Hepatocyte (in vitro differentiated cells): ENCODE measurements at regions not wholly inside any gene's neighbourhood (a gene's known extent, or its start where the extent isn't known, plus 50 kb on each side); places are given as distances from the start of the nearest gene placed in this dataset.
A peak's percentile ranks its signal among the peaks of the same experiment; 100 is the strongest.

Experiments used
- DNase-seq: peaks from one replicate; pipeline ENCODE4 v3.0.0-alpha.2; 2016; ENCODE audit warnings: low spot score
- H2AFZ ChIP-seq: fragments of 200-600 bp; sonication (generic); 2 replicates; pipeline ENCODE4 v1.6.0; 2016; ENCODE audit warnings: antibody characterized with exemption, mild to moderate bottlenecking
- H3K27ac ChIP-seq: fragments of 200-600 bp; sonication (generic); 2 replicates; pipeline ENCODE4 v1.5.1; 2016; ENCODE audit warnings: mild to moderate bottlenecking
- H3K27me3 ChIP-seq: fragments of 200-600 bp; sonication (generic); 2 replicates; pipeline ENCODE4 v1.6.1; 2016
- H3K36me3 ChIP-seq: fragments of 200-600 bp; sonication (generic); replicated peaks from 2 replicates; pipeline ENCODE4 v1.5.1; 2016; ENCODE audit warnings: low read depth; ENCODE audit not compliant: insufficient read depth
- H3K4me1 ChIP-seq: fragments of 200-600 bp; sonication (generic); 2 replicates; pipeline ENCODE4 v1.5.1; 2016; ENCODE audit warnings: mild to moderate bottlenecking, moderate library complexity; ENCODE audit not compliant: insufficient read depth
- H3K4me2 ChIP-seq: fragments of 200-600 bp; sonication (generic); 2 replicates; pipeline ENCODE4 v1.6.0; 2016
- H3K4me3 ChIP-seq: fragments of 200-600 bp; sonication (generic); 2 replicates; pipeline ENCODE4 v1.5.1; 2016; ENCODE audit warnings: mild to moderate bottlenecking
- H3K79me2 ChIP-seq: fragments of 200-600 bp; sonication (generic); 2 replicates; pipeline ENCODE4 v1.6.0; 2017; ENCODE audit warnings: mild to moderate bottlenecking
- H3K9me2 ChIP-seq: fragments of 200-600 bp; sonication (generic); replicated peaks from 2 replicates; pipeline ENCODE4 v1.6.0; 2017; ENCODE audit warnings: mild to moderate bottlenecking; ENCODE audit not compliant: insufficient read depth
- H3K9me3 ChIP-seq: fragments of 200-600 bp; sonication (generic); 2 replicates; pipeline ENCODE4 v1.5.1; 2016; ENCODE audit warnings: low read depth, mild to moderate bottlenecking
- H4K20me1 ChIP-seq: fragments of 200-600 bp; sonication (generic); 2 replicates; pipeline ENCODE4 v1.6.0; 2016; ENCODE audit warnings: mild to moderate bottlenecking; ENCODE audit not compliant: insufficient read depth, poor library complexity, severe bottlenecking
- CTCF ChIP-seq: fragments of 200-600 bp; sonication (generic); IDR thresholded peaks from 2 replicates; pipeline ENCODE4 v1.5.1; 2016; ENCODE audit warnings: antibody characterized with exemption, mild to moderate bottlenecking; ENCODE audit not compliant: poor library complexity
- EZH2 ChIP-seq: fragments of 200-600 bp; sonication (generic); IDR thresholded peaks from 2 replicates; pipeline ENCODE4 v1.6.1; 2016; ENCODE audit warnings: antibody characterized with exemption, mild to moderate bottlenecking, borderline replicate concordance
- EZH2phosphoT487 ChIP-seq: fragments of 200-600 bp; sonication (generic); IDR thresholded peaks from one replicate; pipeline ENCODE4 v1.6.1; 2018; ENCODE audit warnings: antibody characterized with exemption, mild to moderate bottlenecking, low read depth, moderate library complexity; ENCODE audit not compliant: unreplicated experiment, severe bottlenecking
- WGBS: methylation state at CpG from one replicate; pipeline ENCODE4 v1.1.6; 2016; ENCODE audit warnings: low lambda C conversion rate; ENCODE audit errors: missing lambda C conversion rate; 5-methylcytosine and 5-hydroxymethylcytosine counted together

GRCh38 chr3:152202976-152203626, 65.6 kb upstream of the MBNL1 start:
- H3K79me2 ChIP-seq: no peaks in the 10 kb centered on the region
- DNase-seq: no peak
- peak overlapping the region; percentile 1 for H3K27ac ChIP-seq
- H3K9me2 ChIP-seq: no peaks in the 10 kb centered on the region
- TF ChIP-seq EZH2 (no peak), EZH2phosphoT487 (no peak), CTCF (no peak)
- H3K9me3 ChIP-seq: no peaks in the 10 kb centered on the region
- no peaks in the 10 kb centered on the region for H3K27me3 ChIP-seq
- peaks cover 22% of the 10 kb centered on the region for H3K4me1 ChIP-seq
- H3K36me3 ChIP-seq: no peaks in the 10 kb centered on the region
- no peak overlapping the region for H2AFZ ChIP-seq
- H3K4me2 ChIP-seq: peak overlapping the region; percentile 41
- no peaks in the 10 kb centered on the region for H4K20me1 ChIP-seq
- 52% methylated on average over 3 of the region's 3 CpGs for WGBS
- no peak overlapping the region for H3K4me3 ChIP-seq

GRCh38 chr3:152203652-152204051, 65.1 kb upstream of the MBNL1 start:
- DNase-seq: no peak
- H3K27ac ChIP-seq: peak overlapping the region; percentile 1
- WGBS: 47% methylated on average over 1 of the region's 1 CpG
- no peak overlapping the region for H3K4me3 ChIP-seq
- no peaks in the 10 kb centered on the region for H3K9me2 ChIP-seq
- no peaks in the 10 kb centered on the region for H3K9me3 ChIP-seq
- peak overlapping the region; percentile 41 for H3K4me2 ChIP-seq
- H2AFZ ChIP-seq: no peak overlapping the region
- TF ChIP-seq EZH2phosphoT487 (no peak), CTCF (no peak), EZH2 (no peak)
- peaks cover 22% of the 10 kb centered on the region for H3K4me1 ChIP-seq
- no peaks in the 10 kb centered on the region for H3K79me2 ChIP-seq
- no peaks in the 10 kb centered on the region for H3K36me3 ChIP-seq
- no peaks in the 10 kb centered on the region for H3K27me3 ChIP-seq
- H4K20me1 ChIP-seq: no peaks in the 10 kb centered on the region

GRCh38 chr3:152204218-152204617, 64.5 kb upstream of the MBNL1 start:
- 88% methylated on average over 2 of the region's 2 CpGs for WGBS
- no peak for DNase-seq
- H4K20me1 ChIP-seq: no peaks in the 10 kb centered on the region
- peaks cover 22% of the 10 kb centered on the region for H3K4me1 ChIP-seq
- H3K27me3 ChIP-seq: no peaks in the 10 kb centered on the region
- H3K27ac ChIP-seq: no peak overlapping the region
- no peaks in the 10 kb centered on the region for H3K79me2 ChIP-seq
- no peak for TF ChIP-seq CTCF
- TF ChIP-seq EZH2: no peak
- no peak for TF ChIP-seq EZH2phosphoT487
- H3K9me3 ChIP-seq: no peaks in the 10 kb centered on the region
- H3K4me2 ChIP-seq: peak overlapping the region; percentile 41
- H3K4me3 ChIP-seq: no peak overlapping the region
- H2AFZ ChIP-seq: no peak overlapping the region
- H3K9me2 ChIP-seq: no peaks in the 10 kb centered on the region
- no peaks in the 10 kb centered on the region for H3K36me3 ChIP-seq
